CD4-positive, alpha-beta memory T cell (primary cell): ENCODE measurements at regions not wholly inside any gene's neighbourhood (a gene's known extent, or its start where the extent isn't known, plus 50 kb on each side); places are given as distances from the start of the nearest gene placed in this dataset.

ENCODE experiments used
- CTCF ChIA-PET: fragments of 350-600 bp; sonication (Branson Sonifier 250); formaldehyde crosslinking; loops from one replicate; lab custom pipeline; 2021; ENCODE audit warnings: inconsistent platforms; ENCODE audit not compliant: partially characterized antibody; lab: Charles Lee
- POLR2A ChIA-PET: fragments of 350-600 bp; sonication (Branson Sonifier 250); formaldehyde crosslinking; loops from one replicate; lab custom pipeline; 2021; ENCODE audit not compliant: partially characterized antibody; lab: Charles Lee
- DNase-seq, 5 donors: peaks; one replicate each; pipeline versions ENCODE4 v3.0.0 to v3.0.0-alpha.2; 2020 to 2022; ENCODE audit warnings: mixed read lengths in 1 of 5
- H3K27ac ChIP-seq: one replicate; pipeline ENCODE4 v1.7.0; 2013; ENCODE audit warnings: low read depth, low read length
- H3K27me3 ChIP-seq: 2 replicates; pipeline ENCODE4 v1.7.0; 2013; ENCODE audit warnings: mild to moderate bottlenecking, low read length, moderate library complexity; ENCODE audit not compliant: insufficient read depth
- H3K36me3 ChIP-seq: 2 replicates; pipeline ENCODE4 v1.7.0; 2013; ENCODE audit warnings: mild to moderate bottlenecking, low read length, moderate library complexity; ENCODE audit not compliant: insufficient read depth
- H3K4me1 ChIP-seq: 2 replicates; pipeline ENCODE4 v1.7.0; 2013; ENCODE audit warnings: mild to moderate bottlenecking, low read length, moderate library complexity; ENCODE audit not compliant: insufficient read depth
- H3K4me3 ChIP-seq, 2 donors: one replicate each; pipeline ENCODE4 v1.7.0; 2013; ENCODE audit warnings: low read length in 2 of 2, mild to moderate bottlenecking in 1 of 2
- H3K9me3 ChIP-seq, 2 donors: one replicate each; pipeline ENCODE4 v1.7.0; 2013; ENCODE audit warnings: low read length in 2 of 2, control low read depth in 1 of 2; ENCODE audit not compliant: control insufficient read depth in 1 of 2
- H3K27ac Mint-ChIP-seq, 7 donors: one replicate each; pipeline ENCODE4 v1.8.0; 2020 to 2021; ENCODE audit warnings: mixed read lengths in 7 of 7, mild to moderate bottlenecking in 6 of 7, inconsistent platforms in 3 of 7, moderate library complexity in 3 of 7
- H3K27me3 Mint-ChIP-seq, 2 donors: one replicate each; pipeline ENCODE4 v1.8.0; 2020 to 2021; ENCODE audit warnings: mixed read lengths in 2 of 2
- H3K36me3 Mint-ChIP-seq, 2 donors: one replicate each; pipeline ENCODE4 v1.8.0; 2020 to 2021; ENCODE audit warnings: mixed read lengths in 2 of 2, inconsistent platforms in 1 of 2, mild to moderate bottlenecking in 1 of 2
- H3K4me1 Mint-ChIP-seq, 4 donors: one replicate each; pipeline ENCODE4 v1.8.0; 2020 to 2021; ENCODE audit warnings: mixed read lengths in 4 of 4, mild to moderate bottlenecking in 1 of 4
- H3K4me3 Mint-ChIP-seq, 8 donors: one replicate each; pipeline ENCODE4 v1.8.0; 2020 to 2021; ENCODE audit warnings: mixed read lengths in 8 of 8, mild to moderate bottlenecking in 7 of 8, moderate library complexity in 6 of 8, inconsistent platforms in 3 of 8
- H3K9me3 Mint-ChIP-seq, 8 donors: one replicate each; pipeline ENCODE4 v1.8.0; 2020 to 2021; ENCODE audit warnings: mixed read lengths in 8 of 8, mild to moderate bottlenecking in 5 of 8, inconsistent platforms in 3 of 8, moderate library complexity in 1 of 8
- intact Hi-C: fragments of 100-400 bp; cut with micrococcal nuclease; formaldehyde crosslinking; loops from one replicate; pipeline ENCODE4 v1.15.1; 2023

- H3K4me1 Mint-ChIP-seq: peaks cover 0 to 2% (median 0%) of the 10 kb centered on the region in 4 donors
- no peaks in the 10 kb centered on the region for H3K36me3 ChIP-seq
- no peak overlapping the region for H3K4me3 Mint-ChIP-seq
- no peak overlapping the region for H3K4me3 ChIP-seq
- no peaks in the 10 kb centered on the region for H3K4me1 ChIP-seq
- H3K27me3 Mint-ChIP-seq: no peaks in the 10 kb centered on the region
- POLR2A ChIA-PET: no interaction called here
- H3K27ac Mint-ChIP-seq: no peak overlapping the region
- CTCF ChIA-PET: no interaction called here
- H3K9me3 Mint-ChIP-seq: no peaks in the 10 kb centered on the region
- DNase-seq: no peak
- no peaks in the 10 kb centered on the region for H3K36me3 Mint-ChIP-seq
- no peak overlapping the region for H3K27ac ChIP-seq
- no peaks in the 10 kb centered on the region for H3K27me3 ChIP-seq
- no peaks in the 10 kb centered on the region for H3K9me3 ChIP-seq
- intact Hi-C loops: no loop called here
Observed at GRCh38 chr9:105076729-105077128, 148.8 kb upstream of the ABCA1 start.

DNA sequence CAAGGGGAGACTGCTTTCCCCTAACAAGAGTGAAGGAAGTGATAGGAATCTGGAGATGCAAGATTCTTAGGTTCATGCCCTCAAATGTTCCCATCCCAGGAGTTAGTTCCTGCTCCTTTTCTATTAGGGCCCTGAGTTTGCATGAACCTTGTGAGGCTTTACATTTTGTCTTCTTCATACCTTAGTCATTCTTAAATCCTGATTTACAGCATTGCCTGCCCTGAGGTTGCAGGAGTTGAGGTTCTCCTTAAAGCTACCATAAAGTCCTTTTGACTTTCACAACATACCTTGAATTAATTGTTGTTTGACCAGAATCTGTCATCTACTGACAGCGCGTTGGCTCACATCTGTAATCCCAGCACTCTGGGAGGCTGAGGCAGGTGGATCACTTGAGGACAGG is 151.5 kb upstream of the ABCA1 start:
- Histone ChIP-seq H3K36me3 (no peaks in the 10 kb centered on the region), H3K4me3 (no peak overlapping the region), H3K27ac (no peak overlapping the region), H3K4me1 (no peaks in the 10 kb centered on the region), H3K9me3 (no peaks in the 10 kb centered on the region), H3K27me3 (no peaks in the 10 kb centered on the region)
- H3K27ac Mint-ChIP-seq: no peak overlapping the region
- H3K36me3 Mint-ChIP-seq: no peaks in the 10 kb centered on the region
- intact Hi-C loops: no loop called here
- H3K27me3 Mint-ChIP-seq: no peaks in the 10 kb centered on the region
- DNase-seq: no peak
- no peak overlapping the region for H3K4me3 Mint-ChIP-seq
- no peaks in the 10 kb centered on the region for H3K9me3 Mint-ChIP-seq
- POLR2A ChIA-PET: no interaction called here
- CTCF ChIA-PET: no interaction called here
- H3K4me1 Mint-ChIP-seq: peaks cover 0 to 2% (median 0%) of the 10 kb centered on the region in 4 donors

DNA sequence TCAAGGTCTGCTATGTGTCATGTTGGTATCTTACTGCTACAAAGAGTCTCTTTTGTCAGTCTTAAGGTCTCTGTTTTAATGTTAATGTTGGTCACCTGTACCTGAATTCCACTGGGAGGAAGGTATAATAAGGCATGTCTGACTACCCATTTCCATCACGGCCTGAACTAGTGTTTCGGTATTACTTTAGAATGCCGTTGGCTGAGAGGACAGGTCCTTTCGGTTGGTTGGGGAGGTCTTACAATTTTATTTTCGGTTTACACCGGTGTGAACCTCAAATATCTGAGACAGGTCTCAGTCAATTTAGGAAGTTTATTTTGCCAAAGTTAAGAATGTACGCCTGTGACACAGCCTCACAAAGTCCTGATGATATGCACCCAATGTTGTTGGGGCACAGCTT is 154.9 kb upstream of the ABCA1 start:
- POLR2A ChIA-PET: no interaction called here
- H3K4me1 Mint-ChIP-seq: no peaks in the 10 kb centered on the region

DNA sequence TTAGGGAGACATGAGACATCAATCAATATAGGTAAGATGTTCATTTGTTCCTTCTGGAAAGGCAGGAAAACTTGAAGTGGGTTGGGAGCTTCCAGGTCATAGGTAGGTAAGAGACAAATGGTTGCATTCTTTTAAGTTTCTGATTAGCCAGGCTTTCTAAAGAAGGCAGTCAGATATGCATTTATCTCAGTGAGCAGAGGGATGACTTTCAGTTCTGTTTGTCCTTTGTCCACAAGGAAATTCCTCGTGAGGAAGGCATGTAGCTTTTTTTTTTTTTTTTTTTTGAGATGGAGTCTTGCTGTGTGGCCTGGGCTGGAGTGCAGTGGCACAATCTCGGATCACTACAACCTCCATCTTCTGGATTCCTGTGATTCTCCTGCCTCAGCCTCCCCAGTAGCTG is 155.3 kb upstream of the ABCA1 start:
- peaks cover 0 to 1% (median 0%) of the 10 kb centered on the region in 8 donors for H3K9me3 Mint-ChIP-seq
- H3K4me3 Mint-ChIP-seq: no peak overlapping the region
- Histone ChIP-seq H3K4me1 (no peaks in the 10 kb centered on the region), H3K4me3 (no peak overlapping the region), H3K36me3 (no peaks in the 10 kb centered on the region), H3K9me3 (no peaks in the 10 kb centered on the region), H3K27ac (no peak overlapping the region), H3K27me3 (no peaks in the 10 kb centered on the region)
- intact Hi-C loops: no loop called here
- CTCF ChIA-PET: interaction anchor here (1.0 kb wide), 1 partner anchor 53 kb away, joined by 3 read pairs; no protein-coding TSS in a partner anchor
- no peak for DNase-seq
- no peaks in the 10 kb centered on the region for H3K4me1 Mint-ChIP-seq
- H3K27ac Mint-ChIP-seq: no peak overlapping the region
- POLR2A ChIA-PET: no interaction called here
- no peaks in the 10 kb centered on the region for H3K27me3 Mint-ChIP-seq
- H3K36me3 Mint-ChIP-seq: no peaks in the 10 kb centered on the region

More for the DNA sequence above, 154.9 kb upstream of the ABCA1 start:
- Mint-ChIP-seq H3K4me3 (no peak overlapping the region), H3K27ac (no peak overlapping the region), H3K36me3 (no peaks in the 10 kb centered on the region), H3K9me3 (peaks cover 0 to 1% (median 0%) of the 10 kb centered on the region in 8 donors), H3K27me3 (no peaks in the 10 kb centered on the region)
- no peaks in the 10 kb centered on the region for H3K27me3 ChIP-seq
- no peaks in the 10 kb centered on the region for H3K4me1 ChIP-seq
- no peak overlapping the region for H3K4me3 ChIP-seq
- no peak overlapping the region for H3K27ac ChIP-seq
- CTCF ChIA-PET: interaction anchor here (1.0 kb wide), 1 partner anchor 53 kb away, joined by 3 read pairs; no protein-coding TSS in a partner anchor
- DNase-seq: no peak
- intact Hi-C loops: no loop called here
- no peaks in the 10 kb centered on the region for H3K9me3 ChIP-seq
- no peaks in the 10 kb centered on the region for H3K36me3 ChIP-seq

DNA sequence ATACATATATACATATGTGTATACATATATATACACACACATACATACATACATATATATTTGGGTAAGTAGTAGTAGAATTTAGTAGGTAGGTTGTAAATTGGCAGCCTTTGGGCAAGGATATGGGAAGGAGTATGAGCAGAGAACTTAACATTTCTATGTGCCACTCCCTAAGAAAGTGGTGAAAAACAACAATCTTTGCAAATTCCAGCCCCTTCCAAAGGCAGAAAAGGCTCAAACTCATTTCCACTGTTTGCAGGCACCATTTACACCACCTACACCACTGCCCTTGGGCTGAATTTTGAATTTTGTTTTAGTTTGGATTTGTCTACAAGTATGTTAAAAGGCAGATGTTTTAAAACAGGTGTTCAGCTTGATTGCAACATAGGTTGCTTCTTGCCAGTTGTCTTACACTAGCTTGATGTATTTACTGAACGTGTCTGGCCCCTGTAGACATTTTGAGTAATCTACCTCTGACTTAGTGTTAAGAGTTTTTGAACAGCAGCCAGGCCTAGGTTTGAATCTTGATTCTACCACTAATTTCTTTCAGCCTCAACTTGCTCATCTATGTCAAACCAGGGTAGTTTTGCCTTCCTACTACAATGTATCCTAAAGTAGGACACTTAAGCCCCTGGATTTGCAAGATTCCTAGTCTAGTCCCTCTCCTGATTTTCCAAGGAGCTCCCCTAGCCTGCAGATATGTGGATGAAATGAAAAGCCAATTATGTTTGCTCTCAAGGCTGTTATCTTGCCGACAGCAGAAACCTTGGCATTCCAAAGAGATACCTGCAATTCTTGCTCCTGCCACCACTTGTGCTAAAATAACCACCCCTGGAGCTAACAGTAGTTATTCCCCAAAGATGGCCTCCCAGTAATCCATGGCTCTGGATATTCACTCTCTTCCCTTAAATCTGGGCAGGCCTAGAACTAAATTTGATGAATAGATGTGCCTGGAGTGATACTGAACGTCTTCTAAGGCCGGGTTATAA is 156.2 kb upstream of the SLC44A1 start:
- no peak for DNase-seq
- H3K4me1 ChIP-seq: no peaks in the 10 kb centered on the region
- Mint-ChIP-seq H3K4me3 (no peak overlapping the region), H3K27ac (no peak overlapping the region), H3K9me3 (peaks cover 0 to 3% (median 0%) of the 10 kb centered on the region in 8 donors), H3K4me1 (no peaks in the 10 kb centered on the region), H3K36me3 (no peaks in the 10 kb centered on the region), H3K27me3 (no peaks in the 10 kb centered on the region)
- CTCF ChIA-PET: no interaction called here
- no peak overlapping the region for H3K4me3 ChIP-seq
- no peaks in the 10 kb centered on the region for H3K9me3 ChIP-seq
- intact Hi-C loops: no loop called here
- H3K27me3 ChIP-seq: no peaks in the 10 kb centered on the region
- POLR2A ChIA-PET: no interaction called here
- no peaks in the 10 kb centered on the region for H3K36me3 ChIP-seq
- H3K27ac ChIP-seq: no peak overlapping the region

DNA sequence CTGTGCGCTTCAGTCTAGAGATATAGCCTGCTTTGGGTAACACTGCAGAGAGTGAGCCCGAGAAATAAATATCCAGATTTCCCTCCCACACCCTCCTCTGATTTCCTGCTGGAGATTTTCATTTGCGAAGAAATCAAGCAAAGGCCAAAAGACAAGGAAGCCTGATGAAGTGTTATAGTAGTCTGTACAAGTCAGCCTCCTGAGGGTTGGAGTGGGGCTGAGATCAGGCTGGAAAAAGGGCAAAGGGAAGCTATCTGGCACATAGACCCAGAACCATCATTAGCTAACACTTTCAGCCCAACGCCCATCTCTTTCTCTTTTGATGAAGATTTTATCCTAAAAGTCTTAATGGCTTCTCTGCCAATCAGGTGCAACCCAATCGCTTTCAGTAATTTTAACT is 154.6 kb upstream of the SLC44A1 start:
- no peak for DNase-seq
- Mint-ChIP-seq H3K9me3 (peaks cover 0 to 3% (median 0%) of the 10 kb centered on the region in 8 donors), H3K27me3 (no peaks in the 10 kb centered on the region), H3K4me1 (no peaks in the 10 kb centered on the region), H3K27ac (no peak overlapping the region), H3K4me3 (no peak overlapping the region), H3K36me3 (no peaks in the 10 kb centered on the region)
- H3K27me3 ChIP-seq: no peaks in the 10 kb centered on the region
- no peaks in the 10 kb centered on the region for H3K36me3 ChIP-seq
- intact Hi-C loops: no loop called here
- H3K4me3 ChIP-seq: no peak overlapping the region
- no peaks in the 10 kb centered on the region for H3K4me1 ChIP-seq
- ChIA-PET CTCF (interaction anchor here (0.8 kb wide), 1 partner anchor 223 kb away, joined by 3 read pairs; no protein-coding TSS in a partner anchor), POLR2A (no interaction called here)
- H3K27ac ChIP-seq: no peak overlapping the region
- H3K9me3 ChIP-seq: no peaks in the 10 kb centered on the region

GRCh38 chr9:105091004-105091640 is 153.3 kb upstream of the SLC44A1 start:
- intact Hi-C loops: no loop called here
- no peaks in the 10 kb centered on the region for H3K36me3 Mint-ChIP-seq
- H3K27ac Mint-ChIP-seq: no peak overlapping the region
- no peaks in the 10 kb centered on the region for H3K9me3 ChIP-seq
- POLR2A ChIA-PET: no interaction called here
- no peaks in the 10 kb centered on the region for H3K4me1 Mint-ChIP-seq
- CTCF ChIA-PET: no interaction called here
- H3K4me3 Mint-ChIP-seq: no peak overlapping the region
- no peaks in the 10 kb centered on the region for H3K27me3 Mint-ChIP-seq
- DNase-seq: no peak
- H3K27me3 ChIP-seq: no peaks in the 10 kb centered on the region
- H3K27ac ChIP-seq: no peak overlapping the region
- H3K4me1 ChIP-seq: no peaks in the 10 kb centered on the region
- no peaks in the 10 kb centered on the region for H3K36me3 ChIP-seq
- peaks cover 0 to 1% (median 0%) of the 10 kb centered on the region in 8 donors for H3K9me3 Mint-ChIP-seq
- no peak overlapping the region for H3K4me3 ChIP-seq
